Hepatocyte (in vitro differentiated cells): ENCODE measurements at regions not wholly inside any gene's neighbourhood (a gene's known extent, or its start where the extent isn't known, plus 50 kb on each side); places are given as distances from the start of the nearest gene placed in this dataset.

ENCODE experiments used
- DNase-seq: peaks from one replicate; pipeline ENCODE4 v3.0.0-alpha.2; 2016; ENCODE audit warnings: low spot score
- H2AFZ ChIP-seq: fragments of 200-600 bp; sonication (generic); 2 replicates; pipeline ENCODE4 v1.6.0; 2016; ENCODE audit warnings: antibody characterized with exemption, mild to moderate bottlenecking
- H3K27ac ChIP-seq: fragments of 200-600 bp; sonication (generic); 2 replicates; pipeline ENCODE4 v1.5.1; 2016; ENCODE audit warnings: mild to moderate bottlenecking
- H3K27me3 ChIP-seq: fragments of 200-600 bp; sonication (generic); 2 replicates; pipeline ENCODE4 v1.6.1; 2016
- H3K36me3 ChIP-seq: fragments of 200-600 bp; sonication (generic); replicated peaks from 2 replicates; pipeline ENCODE4 v1.5.1; 2016; ENCODE audit warnings: low read depth; ENCODE audit not compliant: insufficient read depth
- H3K4me1 ChIP-seq: fragments of 200-600 bp; sonication (generic); 2 replicates; pipeline ENCODE4 v1.5.1; 2016; ENCODE audit warnings: mild to moderate bottlenecking, moderate library complexity; ENCODE audit not compliant: insufficient read depth
- H3K4me2 ChIP-seq: fragments of 200-600 bp; sonication (generic); 2 replicates; pipeline ENCODE4 v1.6.0; 2016
- H3K4me3 ChIP-seq: fragments of 200-600 bp; sonication (generic); 2 replicates; pipeline ENCODE4 v1.5.1; 2016; ENCODE audit warnings: mild to moderate bottlenecking
- H3K79me2 ChIP-seq: fragments of 200-600 bp; sonication (generic); 2 replicates; pipeline ENCODE4 v1.6.0; 2017; ENCODE audit warnings: mild to moderate bottlenecking
- H3K9me2 ChIP-seq: fragments of 200-600 bp; sonication (generic); replicated peaks from 2 replicates; pipeline ENCODE4 v1.6.0; 2017; ENCODE audit warnings: mild to moderate bottlenecking; ENCODE audit not compliant: insufficient read depth
- H3K9me3 ChIP-seq: fragments of 200-600 bp; sonication (generic); 2 replicates; pipeline ENCODE4 v1.5.1; 2016; ENCODE audit warnings: low read depth, mild to moderate bottlenecking
- H4K20me1 ChIP-seq: fragments of 200-600 bp; sonication (generic); 2 replicates; pipeline ENCODE4 v1.6.0; 2016; ENCODE audit warnings: mild to moderate bottlenecking; ENCODE audit not compliant: insufficient read depth, poor library complexity, severe bottlenecking
- CTCF ChIP-seq: fragments of 200-600 bp; sonication (generic); IDR thresholded peaks from 2 replicates; pipeline ENCODE4 v1.5.1; 2016; ENCODE audit warnings: antibody characterized with exemption, mild to moderate bottlenecking; ENCODE audit not compliant: poor library complexity
- EZH2 ChIP-seq: fragments of 200-600 bp; sonication (generic); IDR thresholded peaks from 2 replicates; pipeline ENCODE4 v1.6.1; 2016; ENCODE audit warnings: antibody characterized with exemption, mild to moderate bottlenecking, borderline replicate concordance
- EZH2phosphoT487 ChIP-seq: fragments of 200-600 bp; sonication (generic); IDR thresholded peaks from one replicate; pipeline ENCODE4 v1.6.1; 2018; ENCODE audit warnings: antibody characterized with exemption, mild to moderate bottlenecking, low read depth, moderate library complexity; ENCODE audit not compliant: unreplicated experiment, severe bottlenecking
- WGBS: methylation state at CpG from one replicate; pipeline ENCODE4 v1.1.6; 2016; ENCODE audit warnings: low lambda C conversion rate; ENCODE audit errors: missing lambda C conversion rate; 5-methylcytosine and 5-hydroxymethylcytosine counted together

GRCh38 chr1:67559222-67559700, 125.7 kb upstream of the GADD45A start:
- no peaks in the 10 kb centered on the region for H3K4me1 ChIP-seq
- no peak overlapping the region for H3K4me2 ChIP-seq
- no peak overlapping the region for H3K27ac ChIP-seq
- H3K9me3 ChIP-seq: no peaks in the 10 kb centered on the region
- WGBS: 66% methylated on average over 16 of the region's 16 CpGs
- H3K9me2 ChIP-seq: no peaks in the 10 kb centered on the region
- no peak overlapping the region for H3K4me3 ChIP-seq
- no peak overlapping the region for H2AFZ ChIP-seq
- no peak for DNase-seq
- H3K36me3 ChIP-seq: no peaks in the 10 kb centered on the region
- no peaks in the 10 kb centered on the region for H4K20me1 ChIP-seq
- no peaks in the 10 kb centered on the region for H3K79me2 ChIP-seq
- no peaks in the 10 kb centered on the region for H3K27me3 ChIP-seq
- TF ChIP-seq CTCF (no peak), EZH2phosphoT487 (no peak), EZH2 (no peak)

DNA sequence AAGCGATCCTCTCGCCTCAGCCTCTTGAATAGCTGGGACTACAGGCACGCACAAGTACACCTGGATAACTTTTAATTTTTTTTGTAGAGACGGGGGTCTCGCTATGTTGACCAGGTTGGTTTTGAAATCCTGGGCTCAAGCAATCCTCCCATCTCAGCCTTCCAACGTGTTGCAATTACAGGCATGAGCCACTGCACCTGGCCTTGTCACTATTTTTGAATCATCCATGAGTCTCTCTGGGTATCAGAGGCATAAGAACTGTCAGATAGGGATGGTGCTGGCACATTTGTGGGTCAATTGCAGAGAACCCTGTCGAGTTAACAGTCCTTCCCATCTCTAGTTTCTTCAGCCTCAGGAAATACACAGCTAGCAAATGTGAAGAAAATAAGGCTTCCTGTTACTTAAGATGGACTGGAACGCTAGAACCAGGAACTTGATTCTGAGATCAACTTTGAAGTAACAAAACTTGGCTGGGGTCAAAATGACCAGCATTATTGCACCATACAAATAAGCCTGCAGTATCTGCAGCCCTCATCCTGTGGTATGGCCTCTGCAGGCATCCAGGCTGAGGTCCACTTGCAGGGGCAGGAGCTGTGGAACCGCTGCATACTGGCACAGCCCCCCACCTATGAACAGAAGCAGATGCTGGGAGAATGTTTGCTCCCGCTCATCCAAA, 124.3 kb upstream of the GADD45A start:
- no peak overlapping the region for H3K4me3 ChIP-seq
- WGBS: 85% methylated on average over 10 of the region's 10 CpGs
- H2AFZ ChIP-seq: no peak overlapping the region
- H3K36me3 ChIP-seq: no peaks in the 10 kb centered on the region
- no peaks in the 10 kb centered on the region for H3K79me2 ChIP-seq
- TF ChIP-seq EZH2phosphoT487 (no peak), CTCF (no peak), EZH2 (no peak)
- H3K4me2 ChIP-seq: no peak overlapping the region
- H3K27ac ChIP-seq: no peak overlapping the region
- H3K9me2 ChIP-seq: no peaks in the 10 kb centered on the region
- H3K4me1 ChIP-seq: no peaks in the 10 kb centered on the region
- no peaks in the 10 kb centered on the region for H4K20me1 ChIP-seq
- no peaks in the 10 kb centered on the region for H3K9me3 ChIP-seq
- DNase-seq: no peak
- no peaks in the 10 kb centered on the region for H3K27me3 ChIP-seq

GRCh38 chr1:67561704-67562113, 123.3 kb upstream of the GADD45A start:
- TF ChIP-seq CTCF (peak; percentile 83), EZH2 (no peak)
- Histone ChIP-seq H3K36me3 (no peaks in the 10 kb centered on the region), H2AFZ (no peak overlapping the region), H3K9me2 (no peaks in the 10 kb centered on the region), H4K20me1 (no peaks in the 10 kb centered on the region), H3K4me3 (no peak overlapping the region), H3K4me2 (no peak overlapping the region), H3K27ac (no peak overlapping the region), H3K9me3 (no peaks in the 10 kb centered on the region), H3K27me3 (no peaks in the 10 kb centered on the region), H3K79me2 (no peaks in the 10 kb centered on the region), H3K4me1 (no peaks in the 10 kb centered on the region)
- 3% methylated on average over 4 of the region's 4 CpGs for WGBS
- DNase-seq: peak; percentile 94

DNA sequence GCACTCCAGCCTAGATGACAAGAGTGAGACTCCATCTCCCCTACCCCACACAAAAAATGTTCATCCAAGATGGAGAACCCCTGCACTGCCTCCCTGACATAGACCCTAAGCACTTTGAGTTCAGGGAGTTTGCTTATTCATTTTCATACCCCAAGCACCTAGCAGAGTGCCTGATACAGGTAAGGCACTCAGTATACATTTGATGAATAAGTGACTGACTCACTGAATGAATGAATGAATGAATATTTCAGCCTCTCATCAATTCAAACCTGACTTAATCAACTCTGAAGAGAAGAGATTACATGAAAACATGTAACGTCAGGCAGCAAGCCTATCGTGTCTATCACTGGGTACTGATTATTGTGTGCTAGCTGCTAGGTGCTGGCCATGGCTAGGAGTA, 121.3 kb upstream of the GADD45A start:
- no peaks in the 10 kb centered on the region for H4K20me1 ChIP-seq
- 94% methylated on average over 2 of the region's 2 CpGs for WGBS
- no peak for DNase-seq
- H3K4me2 ChIP-seq: no peak overlapping the region
- no peaks in the 10 kb centered on the region for H3K27me3 ChIP-seq
- H3K4me3 ChIP-seq: no peak overlapping the region
- no peak overlapping the region for H3K27ac ChIP-seq
- no peaks in the 10 kb centered on the region for H3K36me3 ChIP-seq
- H2AFZ ChIP-seq: no peak overlapping the region
- no peaks in the 10 kb centered on the region for H3K9me3 ChIP-seq
- H3K79me2 ChIP-seq: no peaks in the 10 kb centered on the region
- H3K9me2 ChIP-seq: no peaks in the 10 kb centered on the region
- no peaks in the 10 kb centered on the region for H3K4me1 ChIP-seq
- no peak for TF ChIP-seq EZH2
- TF ChIP-seq CTCF: no peak
- no peak for TF ChIP-seq EZH2phosphoT487
